ENCODE measurements at regions not wholly inside any gene's neighbourhood (a gene's known extent, or its start where the extent isn't known, plus 50 kb on each side); places are given as distances from the start of the nearest gene placed in this dataset.

- H3K9me3 ChIP-seq, result no peaks in the 10 kb centered on the region
- no peak overlapping the region for H3K27ac ChIP-seq
- no peaks in the 10 kb centered on the region for H3K36me3 ChIP-seq
- no peak for DNase-seq
- H3K4me3 ChIP-seq, result no peak overlapping the region
- TF ChIP-seq, protein P1, sequence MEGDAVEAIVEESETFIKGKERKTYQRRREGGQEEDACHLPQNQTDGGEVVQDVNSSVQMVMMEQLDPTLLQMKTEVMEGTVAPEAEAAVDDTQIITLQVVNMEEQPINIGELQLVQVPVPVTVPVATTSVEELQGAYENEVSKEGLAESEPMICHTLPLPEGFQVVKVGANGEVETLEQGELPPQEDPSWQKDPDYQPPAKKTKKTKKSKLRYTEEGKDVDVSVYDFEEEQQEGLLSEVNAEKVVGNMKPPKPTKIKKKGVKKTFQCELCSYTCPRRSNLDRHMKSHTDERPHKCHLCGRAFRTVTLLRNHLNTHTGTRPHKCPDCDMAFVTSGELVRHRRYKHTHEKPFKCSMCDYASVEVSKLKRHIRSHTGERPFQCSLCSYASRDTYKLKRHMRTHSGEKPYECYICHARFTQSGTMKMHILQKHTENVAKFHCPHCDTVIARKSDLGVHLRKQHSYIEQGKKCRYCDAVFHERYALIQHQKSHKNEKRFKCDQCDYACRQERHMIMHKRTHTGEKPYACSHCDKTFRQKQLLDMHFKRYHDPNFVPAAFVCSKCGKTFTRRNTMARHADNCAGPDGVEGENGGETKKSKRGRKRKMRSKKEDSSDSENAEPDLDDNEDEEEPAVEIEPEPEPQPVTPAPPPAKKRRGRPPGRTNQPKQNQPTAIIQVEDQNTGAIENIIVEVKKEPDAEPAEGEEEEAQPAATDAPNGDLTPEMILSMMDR (IDR thresholded peaks at IDR 0.05), result no peak
- no peak for TF ChIP-seq POLR2A (IDR thresholded peaks at IDR 0.05)
- H3K27me3 ChIP-seq, result no peaks in the 10 kb centered on the region
- no peaks in the 10 kb centered on the region for H3K4me1 ChIP-seq
Measured at GRCh38 chr1:200265881-200266280, 144.0 kb downstream of the ZNF281 start.

DNA sequence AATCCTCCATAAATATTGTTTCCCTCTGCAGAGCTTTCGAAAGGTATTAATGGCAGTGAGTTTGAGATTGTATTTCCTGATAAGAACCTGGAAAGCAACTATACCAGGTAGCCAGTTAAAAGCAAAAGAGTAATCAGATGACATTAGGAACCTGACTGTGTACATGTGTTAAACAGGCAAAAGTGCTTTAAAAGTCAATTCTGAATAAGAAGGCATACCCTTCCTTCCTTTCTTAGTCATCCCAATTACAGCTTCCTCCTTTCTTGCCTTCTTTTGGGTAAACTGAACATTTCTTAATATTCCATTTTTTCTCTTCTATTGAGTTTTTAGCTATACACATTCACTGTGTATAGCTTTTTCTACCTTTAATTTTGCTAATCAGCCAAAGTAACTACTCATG, 144.7 kb downstream of the ZNF281 start:
- no peaks in the 10 kb centered on the region for H3K36me3 ChIP-seq
- no peaks in the 10 kb centered on the region for H3K27me3 ChIP-seq
- DNase-seq, result no peak
- H3K4me1 ChIP-seq, result no peaks in the 10 kb centered on the region
- TF ChIP-seq POLR2A (IDR thresholded peaks at IDR 0.05), result no peak
- TF ChIP-seq, protein P1 (IDR thresholded peaks at IDR 0.05), result no peak
- no peaks in the 10 kb centered on the region for H3K9me3 ChIP-seq
- no peak overlapping the region for H3K4me3 ChIP-seq
- H3K27ac ChIP-seq, result no peak overlapping the region

GRCh38 chr1:200263203-200263602, 146.6 kb downstream of the ZNF281 start:
- Histone ChIP-seq H3K27ac (no peak overlapping the region), H3K36me3 (no peaks in the 10 kb centered on the region), H3K27me3 (no peaks in the 10 kb centered on the region), H3K9me3 (no peaks in the 10 kb centered on the region), H3K4me1 (no peaks in the 10 kb centered on the region), H3K4me3 (no peak overlapping the region)
- DNase-seq, result no peak
- no peak for TF ChIP-seq POLR2A (IDR thresholded peaks at IDR 0.05)
- TF ChIP-seq, protein P1 (IDR thresholded peaks at IDR 0.05), result no peak

GRCh38 chr1:200262326-200262965, 147.4 kb downstream of the ZNF281 start:
- DNase-seq, result no peak
- TF ChIP-seq, protein P1 (IDR thresholded peaks at IDR 0.05), result no peak
- TF ChIP-seq POLR2A (IDR thresholded peaks at IDR 0.05), result no peak
- H3K27ac ChIP-seq, result no peak overlapping the region
- no peaks in the 10 kb centered on the region for H3K36me3 ChIP-seq
- no peaks in the 10 kb centered on the region for H3K4me1 ChIP-seq
- H3K27me3 ChIP-seq, result no peaks in the 10 kb centered on the region
- no peaks in the 10 kb centered on the region for H3K9me3 ChIP-seq
- no peak overlapping the region for H3K4me3 ChIP-seq

DNA sequence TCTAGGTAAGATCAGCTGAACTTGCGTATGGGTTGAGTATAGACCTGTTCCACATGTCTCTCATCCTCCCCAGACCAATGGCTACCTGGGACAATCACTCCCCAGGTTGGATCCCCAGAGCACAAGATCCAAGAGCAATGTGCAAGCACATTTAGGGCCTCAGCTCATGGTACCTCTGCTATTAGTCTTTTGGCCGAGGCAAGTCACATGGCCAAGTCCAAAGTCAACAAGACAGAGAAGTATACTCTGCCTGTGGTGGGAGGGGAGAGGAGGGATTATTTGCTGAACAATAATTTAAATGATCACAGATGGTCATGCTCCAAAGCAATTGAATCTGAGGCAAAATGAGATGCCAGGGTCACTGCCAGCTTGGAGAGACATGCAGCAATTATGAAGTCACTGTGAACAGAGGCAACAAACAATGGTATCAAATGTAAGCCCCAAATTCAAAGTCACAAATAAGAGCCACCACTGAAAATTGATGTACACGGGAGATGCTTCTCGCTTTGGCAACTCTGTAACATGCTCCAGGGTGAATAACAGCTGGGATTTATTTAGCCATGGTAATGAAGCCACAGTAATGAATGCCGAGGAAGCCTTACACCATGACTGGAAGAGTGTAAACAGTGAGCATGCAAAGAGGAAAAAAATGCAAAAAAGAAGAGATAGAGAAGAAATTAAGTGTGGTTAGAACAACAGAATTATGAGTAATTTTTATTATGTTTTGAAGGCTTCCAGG, 149.1 kb downstream of the ZNF281 start:
- no peak for DNase-seq
- no peak overlapping the region for H3K4me3 ChIP-seq
- H3K4me1 ChIP-seq, result no peaks in the 10 kb centered on the region
- no peaks in the 10 kb centered on the region for H3K27me3 ChIP-seq
- H3K9me3 ChIP-seq, result no peaks in the 10 kb centered on the region
- H3K27ac ChIP-seq, result no peak overlapping the region
- TF ChIP-seq, protein P1 (IDR thresholded peaks at IDR 0.05), result no peak
- no peak for TF ChIP-seq POLR2A (IDR thresholded peaks at IDR 0.05)
- H3K36me3 ChIP-seq, result no peaks in the 10 kb centered on the region

Measured in Peyer's patch (tissue), 4 donors.